Breast epithelium (tissue), 3 donors: ENCODE measurements at regions not wholly inside any gene's neighbourhood (a gene's known extent, or its start where the extent isn't known, plus 50 kb on each side); places are given as distances from the start of the nearest gene placed in this dataset.

Experiments used
- CTCF ChIP-seq, 3 donors: fragments of 450-650 bp; IDR thresholded peaks; one replicate each; pipeline ENCODE4 v1.5.1; 2016 to 2017; ENCODE audit warnings: antibody characterized with exemption in 3 of 3, mild to moderate bottlenecking in 3 of 3, moderate library complexity in 3 of 3
- POLR2A ChIP-seq: fragments of 450-650 bp; IDR thresholded peaks from one replicate; pipeline ENCODE4 v1.6.1; 2016; ENCODE audit warnings: antibody characterized with exemption, mild to moderate bottlenecking, moderate library complexity
- POLR2AphosphoS5 ChIP-seq, 3 donors: sonication (generic); formaldehyde crosslinking; IDR thresholded peaks; one replicate each; pipeline ENCODE4 v1.6.1; 2017; ENCODE audit warnings: antibody characterized with exemption in 3 of 3

GRCh38 chr11:83367745-83368144, 81.6 kb upstream of the CCDC90B start:
- no peak for TF ChIP-seq CTCF (IDR thresholded peaks at IDR 0.05)
- TF ChIP-seq POLR2AphosphoS5 (IDR thresholded peaks at IDR 0.05): no peak
- TF ChIP-seq POLR2A: no peak
